ENCODE measurements at regions not wholly inside any gene's neighbourhood (a gene's known extent, or its start where the extent isn't known, plus 50 kb on each side); places are given as distances from the start of the nearest gene placed in this dataset.

DNA sequence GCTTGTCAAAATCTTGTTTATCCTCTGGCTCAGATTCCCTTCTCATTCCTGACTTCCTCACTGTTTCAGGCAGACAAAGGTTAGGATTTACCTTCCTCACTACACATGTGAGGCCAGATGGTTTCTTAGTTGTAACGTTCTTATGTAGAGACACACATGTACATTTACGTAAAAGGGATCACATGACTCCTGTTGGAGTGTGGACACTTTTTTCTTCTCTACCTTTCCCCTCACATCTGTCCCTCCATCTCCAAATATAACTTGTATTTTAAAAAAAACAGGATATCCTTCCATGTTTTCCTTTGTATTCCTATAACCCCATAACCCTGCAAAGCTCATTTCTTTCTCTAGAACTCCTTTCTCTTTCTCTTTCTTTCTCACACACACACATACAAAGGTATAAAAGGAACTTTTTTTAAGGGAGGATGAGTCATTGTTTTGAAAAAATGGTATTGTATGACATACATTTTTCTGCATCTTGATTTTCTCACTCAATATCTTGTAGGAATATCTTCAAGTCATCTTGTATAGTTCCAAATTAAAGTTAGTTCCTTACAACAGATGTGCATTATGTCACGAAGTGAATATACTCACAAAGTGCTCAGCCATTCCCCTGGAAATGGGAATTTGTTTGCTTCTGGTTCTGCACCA lies 78.2 kb upstream of the SULF2 start:
- no peak overlapping the region for H3K9ac ChIP-seq (ENCODE audit: control insufficient read depth, insufficient read depth, low read length)
- 59% methylated on average over 3 of the region's 3 CpGs for WGBS (ENCODE audit: insufficient coverage, insufficient replicate concordance, low lambda C conversion rate, missing lambda C conversion rate)
- RAD21 ChIA-PET (ENCODE audit: unreplicated experiment): no interaction called here
- no peak for TF ChIP-seq PAX5 (IDR thresholded peaks at IDR 0.05; ENCODE audit: borderline replicate concordance, low read depth, low read length)
- no peak for TF ChIP-seq IRF4 (IDR thresholded peaks at IDR 0.05; ENCODE audit: low read depth, low read length)
- no peak for TF ChIP-seq POLR2A (IDR thresholded peaks at IDR 0.05; ENCODE audit: low read depth, low read length)
- TF ChIP-seq EP300 (IDR thresholded peaks at IDR 0.05; ENCODE audit: borderline replicate concordance in 1 of 2, control insufficient read depth in 1 of 2, low read depth in 2 of 2, low read length in 2 of 2): no peak
- no peak for TF ChIP-seq HDAC6 (IDR thresholded peaks at IDR 0.05; ENCODE audit: unreplicated experiment)
- TF ChIP-seq SMAD5 (IDR thresholded peaks at IDR 0.05; ENCODE audit: low read depth): no peak
- TF ChIP-seq, protein P1, sequence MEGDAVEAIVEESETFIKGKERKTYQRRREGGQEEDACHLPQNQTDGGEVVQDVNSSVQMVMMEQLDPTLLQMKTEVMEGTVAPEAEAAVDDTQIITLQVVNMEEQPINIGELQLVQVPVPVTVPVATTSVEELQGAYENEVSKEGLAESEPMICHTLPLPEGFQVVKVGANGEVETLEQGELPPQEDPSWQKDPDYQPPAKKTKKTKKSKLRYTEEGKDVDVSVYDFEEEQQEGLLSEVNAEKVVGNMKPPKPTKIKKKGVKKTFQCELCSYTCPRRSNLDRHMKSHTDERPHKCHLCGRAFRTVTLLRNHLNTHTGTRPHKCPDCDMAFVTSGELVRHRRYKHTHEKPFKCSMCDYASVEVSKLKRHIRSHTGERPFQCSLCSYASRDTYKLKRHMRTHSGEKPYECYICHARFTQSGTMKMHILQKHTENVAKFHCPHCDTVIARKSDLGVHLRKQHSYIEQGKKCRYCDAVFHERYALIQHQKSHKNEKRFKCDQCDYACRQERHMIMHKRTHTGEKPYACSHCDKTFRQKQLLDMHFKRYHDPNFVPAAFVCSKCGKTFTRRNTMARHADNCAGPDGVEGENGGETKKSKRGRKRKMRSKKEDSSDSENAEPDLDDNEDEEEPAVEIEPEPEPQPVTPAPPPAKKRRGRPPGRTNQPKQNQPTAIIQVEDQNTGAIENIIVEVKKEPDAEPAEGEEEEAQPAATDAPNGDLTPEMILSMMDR (IDR thresholded peaks at IDR 0.05 in 2 of 3, conservative IDR thresholded peaks at IDR 0.05 in 1 of 3; ENCODE audit: control insufficient read depth in 2 of 3, extremely low read depth in 1 of 3, insufficient read depth in 1 of 3, low read depth in 3 of 3, low read length in 3 of 3): no peak
- no peak for ATAC-seq
- DNase-seq (ENCODE audit: low read depth, low spot score): no peak
- SMC1A ChIA-PET (ENCODE audit: uncharacterized antibody, unreplicated experiment): no interaction called here
- no peaks in the 10 kb centered on the region for H3K79me2 ChIP-seq (ENCODE audit: control insufficient read depth, insufficient read depth, low read length)
- no peak for FAIRE-seq
- H3K36me3 ChIP-seq (ENCODE audit: control insufficient read depth in 2 of 2, insufficient read depth in 2 of 2, low read length in 1 of 2): no peaks in the 10 kb centered on the region
- no peaks in the 10 kb centered on the region for H4K20me1 ChIP-seq (ENCODE audit: control insufficient read depth, insufficient read depth)
- POLR2A ChIA-PET: no interaction called here
- H3K4me2 ChIP-seq (ENCODE audit: control insufficient read depth, insufficient read depth): no peak overlapping the region
- H3K4me3 ChIP-seq: no peak overlapping the region
- no peaks in the 10 kb centered on the region for H3K9me3 ChIP-seq (replicated peaks; ENCODE audit: control insufficient read depth, insufficient read depth, low read length)
- no peak overlapping the region for H3K27ac ChIP-seq (ENCODE audit: control insufficient read depth, insufficient read depth)
- CTCF ChIA-PET: no interaction called here
- H3K4me1 ChIP-seq (ENCODE audit: control insufficient read depth, insufficient read depth, low read length): peaks cover 4% of the 10 kb centered on the region; the same call in 1 of the 2 replicates
- intact Hi-C loops (cut with micrococcal nuclease; ENCODE audit: unreplicated experiment): no loop called here
- no peak overlapping the region for H2AFZ ChIP-seq (ENCODE audit: control insufficient read depth, low read depth, low read length)
- BruUV-seq (replicated peaks): no TSS peak
- H3K27me3 ChIP-seq (replicated peaks in 1 of 2; ENCODE audit: control insufficient read depth in 2 of 2, insufficient read depth in 2 of 2, low read length in 1 of 2): peaks cover 0 to 3% of the 10 kb centered on the region in 2 experiments; a peak in 2 of 4 replicates
- in situ Hi-C loops (cut with MboI): no loop called here
